ENCODE measurements at regions not wholly inside any gene's neighbourhood (a gene's known extent, or its start where the extent isn't known, plus 50 kb on each side); places are given as distances from the start of the nearest gene placed in this dataset.

DNA sequence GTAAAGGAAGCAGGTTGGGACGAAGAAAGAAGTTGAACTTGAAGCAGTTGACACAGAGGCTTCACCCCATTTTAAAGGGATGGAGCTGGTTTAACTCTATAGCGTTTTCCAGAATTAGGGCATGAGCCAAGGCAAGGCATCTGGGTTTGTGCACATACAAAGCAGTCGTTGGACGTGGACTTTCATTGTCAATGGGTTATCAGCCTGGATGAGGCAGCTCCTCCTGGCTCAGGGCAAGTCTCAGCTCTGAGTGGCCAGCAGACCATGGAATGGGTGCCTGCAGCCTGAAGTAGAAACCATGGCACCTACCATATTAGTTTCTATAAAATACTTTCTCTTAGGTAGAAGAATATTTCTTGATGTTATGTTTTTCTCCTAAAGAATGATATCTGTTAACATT, 163.8 kb upstream of the KCNK2 start:
- Histone ChIP-seq H3K9ac (ENCODE audit: insufficient read depth, low read depth, low read length) (no peak overlapping the region), H3K9me3 (ENCODE audit: low read length) (no peaks in the 10 kb centered on the region), H4K20me1 (ENCODE audit: insufficient read depth, low read length) (no peaks in the 10 kb centered on the region), H3K36me3 (replicated peaks in 1 of 2; ENCODE audit: control insufficient read depth in 1 of 2, insufficient read depth in 2 of 2, low read length in 2 of 2) (no peaks in the 10 kb centered on the region), H3K4me3 (replicated peaks in 1 of 3; ENCODE audit: insufficient read depth in 1 of 3, low read depth in 2 of 3, low read length in 3 of 3) (no peak overlapping the region), H3K79me2 (ENCODE audit: insufficient read depth, low read length) (no peaks in the 10 kb centered on the region), H3K27me3 (ENCODE audit: control insufficient read depth in 1 of 2, insufficient read depth in 2 of 2, low read length in 2 of 2) (no peaks in the 10 kb centered on the region), H2AFZ (ENCODE audit: low read length) (no peak overlapping the region), H3K27ac (ENCODE audit: extremely low read length, insufficient read depth, low read length) (no peak overlapping the region), H3K4me1 (ENCODE audit: insufficient read depth, low read length) (no peaks in the 10 kb centered on the region), H3K4me2 (ENCODE audit: low read depth, low read length) (no peak overlapping the region)
- intact Hi-C loops (cut with micrococcal nuclease; ENCODE audit: unreplicated experiment) (no loop called here), in situ Hi-C loops (cut with HindIII; ENCODE audit: extremely low pct_ligation_motif_present, low pct_unique_long_range_greater_than_20kb) (no loop called here)
- DNase-seq (ENCODE audit: low spot score) (no peak), FAIRE-seq (no peak), ATAC-seq (no peak)
- BruUV-seq (replicated peaks): no TSS peak
- CTCF ChIA-PET (ENCODE audit: low intra/inter-chr PET ratio, low total read pairs): no interaction called here
- no peak for TF ChIP-seq ZFP90 (CRISPR knock-in tag; IDR thresholded peaks at IDR 0.05; ENCODE audit: borderline replicate concordance)
- TF ChIP-seq TEAD2 (CRISPR knock-in tag; IDR thresholded peaks at IDR 0.05): no peak
- WGBS (ENCODE audit: low lambda C conversion rate): 0% methylated on average over 4 of the region's 4 CpGs
- POLR2A ChIA-PET: no interaction called here

DNA sequence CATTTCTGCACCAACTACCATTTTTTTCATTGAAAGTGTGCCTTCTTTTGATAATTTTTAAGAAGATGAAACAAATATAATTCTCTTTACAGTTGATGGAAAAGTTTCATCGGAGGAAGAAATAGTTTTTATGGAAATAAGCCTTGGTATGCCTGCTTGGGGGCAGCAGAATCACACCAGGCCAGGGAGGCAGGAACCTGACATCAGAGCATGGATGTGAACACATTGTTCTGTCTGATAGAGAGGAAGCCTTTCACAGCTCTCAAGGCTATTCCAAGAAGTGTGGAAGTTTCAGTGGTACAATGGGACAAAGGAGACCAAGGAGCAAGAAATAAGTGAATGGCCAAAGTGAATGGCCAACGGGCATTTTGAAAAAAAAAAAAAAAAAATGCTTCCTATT, 162.2 kb upstream of the KCNK2 start:
- no peak overlapping the region for H3K27ac ChIP-seq (ENCODE audit: extremely low read length, insufficient read depth, low read length)
- 0% methylated on average over 2 of the region's 2 CpGs for WGBS (ENCODE audit: low lambda C conversion rate)
- no peaks in the 10 kb centered on the region for H4K20me1 ChIP-seq (ENCODE audit: insufficient read depth, low read length)
- FAIRE-seq (no peak), DNase-seq (ENCODE audit: low spot score) (no peak), ATAC-seq (no peak)
- no peaks in the 10 kb centered on the region for H3K9me3 ChIP-seq (ENCODE audit: low read length)
- no peak overlapping the region for H3K9ac ChIP-seq (ENCODE audit: insufficient read depth, low read depth, low read length)
- TF ChIP-seq, protein P1, sequence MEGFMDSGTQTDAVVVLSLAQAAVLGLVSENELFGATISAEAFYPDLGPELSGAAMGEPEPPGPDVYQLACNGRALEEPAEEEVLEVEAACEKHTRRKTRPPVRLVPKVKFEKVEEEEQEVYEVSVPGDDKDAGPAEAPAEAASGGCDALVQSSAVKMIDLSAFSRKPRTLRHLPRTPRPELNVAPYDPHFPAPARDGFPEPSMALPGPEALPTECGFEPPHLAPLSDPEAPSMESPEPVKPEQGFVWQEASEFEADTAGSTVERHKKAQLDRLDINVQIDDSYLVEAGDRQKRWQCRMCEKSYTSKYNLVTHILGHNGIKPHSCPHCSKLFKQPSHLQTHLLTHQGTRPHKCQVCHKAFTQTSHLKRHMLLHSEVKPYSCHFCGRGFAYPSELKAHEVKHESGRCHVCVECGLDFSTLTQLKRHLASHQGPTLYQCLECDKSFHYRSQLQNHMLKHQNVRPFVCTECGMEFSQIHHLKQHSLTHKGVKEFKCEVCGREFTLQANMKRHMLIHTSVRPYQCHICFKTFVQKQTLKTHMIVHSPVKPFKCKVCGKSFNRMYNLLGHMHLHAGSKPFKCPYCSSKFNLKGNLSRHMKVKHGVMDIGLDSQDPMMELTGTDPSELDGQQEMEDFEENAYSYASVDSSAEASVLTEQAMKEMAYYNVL (CRISPR knock-in tag; IDR thresholded peaks at IDR 0.05; ENCODE audit: borderline replicate concordance): no peak
- TF ChIP-seq, protein P2, sequence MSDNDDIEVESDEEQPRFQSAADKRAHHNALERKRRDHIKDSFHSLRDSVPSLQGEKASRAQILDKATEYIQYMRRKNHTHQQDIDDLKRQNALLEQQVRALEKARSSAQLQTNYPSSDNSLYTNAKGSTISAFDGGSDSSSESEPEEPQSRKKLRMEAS (IDR thresholded peaks at IDR 0.05): no peak
- TF ChIP-seq, protein P3, sequence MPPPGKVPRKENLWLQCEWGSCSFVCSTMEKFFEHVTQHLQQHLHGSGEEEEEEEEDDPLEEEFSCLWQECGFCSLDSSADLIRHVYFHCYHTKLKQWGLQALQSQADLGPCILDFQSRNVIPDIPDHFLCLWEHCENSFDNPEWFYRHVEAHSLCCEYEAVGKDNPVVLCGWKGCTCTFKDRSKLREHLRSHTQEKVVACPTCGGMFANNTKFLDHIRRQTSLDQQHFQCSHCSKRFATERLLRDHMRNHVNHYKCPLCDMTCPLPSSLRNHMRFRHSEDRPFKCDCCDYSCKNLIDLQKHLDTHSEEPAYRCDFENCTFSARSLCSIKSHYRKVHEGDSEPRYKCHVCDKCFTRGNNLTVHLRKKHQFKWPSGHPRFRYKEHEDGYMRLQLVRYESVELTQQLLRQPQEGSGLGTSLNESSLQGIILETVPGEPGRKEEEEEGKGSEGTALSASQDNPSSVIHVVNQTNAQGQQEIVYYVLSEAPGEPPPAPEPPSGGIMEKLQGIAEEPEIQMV (CRISPR knock-in tag; IDR thresholded peaks at IDR 0.05; ENCODE audit: low read depth): no peak
- no peak for TF ChIP-seq JDP2 (CRISPR knock-in tag; IDR thresholded peaks at IDR 0.05; ENCODE audit: borderline replicate concordance)
- H2AFZ ChIP-seq (ENCODE audit: low read length): no peak overlapping the region
- in situ Hi-C loops (cut with HindIII; ENCODE audit: extremely low pct_ligation_motif_present, low pct_unique_long_range_greater_than_20kb): no loop called here
- no peaks in the 10 kb centered on the region for H3K27me3 ChIP-seq (ENCODE audit: control insufficient read depth in 1 of 2, insufficient read depth in 2 of 2, low read length in 2 of 2)
- no peak overlapping the region for H3K4me3 ChIP-seq (replicated peaks in 1 of 3; ENCODE audit: insufficient read depth in 1 of 3, low read depth in 2 of 3, low read length in 3 of 3)
- no TSS peak for BruUV-seq (replicated peaks)
- no peaks in the 10 kb centered on the region for H3K4me1 ChIP-seq (ENCODE audit: insufficient read depth, low read length)
- H3K4me2 ChIP-seq (ENCODE audit: low read depth, low read length): no peak overlapping the region
- H3K36me3 ChIP-seq (replicated peaks in 1 of 2; ENCODE audit: control insufficient read depth in 1 of 2, insufficient read depth in 2 of 2, low read length in 2 of 2): no peaks in the 10 kb centered on the region
- POLR2A ChIA-PET: no interaction called here
- CTCF ChIA-PET (ENCODE audit: low intra/inter-chr PET ratio, low total read pairs): no interaction called here
- intact Hi-C loops (cut with micrococcal nuclease; ENCODE audit: unreplicated experiment): no loop called here
- no peaks in the 10 kb centered on the region for H3K79me2 ChIP-seq (ENCODE audit: insufficient read depth, low read length)

All from HepG2 (cell line).